Vagina (tissue), 2 donors: ENCODE measurements at regions not wholly inside any gene's neighbourhood (a gene's known extent, or its start where the extent isn't known, plus 50 kb on each side); places are given as distances from the start of the nearest gene placed in this dataset.
A peak's percentile ranks its signal among the peaks of the same experiment; 100 is the strongest.

Experiments used
- DNase-seq, 2 donors: peaks; one replicate each; pipeline ENCODE4 v3.0.0-alpha.2; 2017; ENCODE audit errors: extremely low spot score in 2 of 2
- H3K27ac ChIP-seq: fragments of 200-600 bp; sonication (generic); one replicate; pipeline ENCODE4 v1.5.1; 2019
- H3K27me3 ChIP-seq: fragments of 200-600 bp; sonication (generic); one replicate; pipeline ENCODE4 v1.5.1; 2019
- H3K36me3 ChIP-seq, 2 donors: fragments of 200-600 bp; sonication (generic); one replicate each; pipeline ENCODE4 v1.5.1; 2017 to 2019
- H3K4me1 ChIP-seq: fragments of 200-600 bp; sonication (generic); one replicate; pipeline ENCODE4 v1.5.1; 2019
- H3K4me3 ChIP-seq, 2 donors: fragments of 200-600 bp; sonication (generic); 1 replicate in 1 of 2; 2 replicates in 1 of 2; pipeline ENCODE4 v1.5.1; 2016 to 2019
- H3K9me3 ChIP-seq: fragments of 200-600 bp; sonication (generic); one replicate; pipeline ENCODE4 v1.5.1; 2019
- CTCF ChIP-seq, 3 experiments: fragments of 450-650 bp in 2 of 3; fragments of 200-600 bp in 1 of 3; sonication (generic) in 1 of 3; IDR thresholded peaks; one replicate each; pipeline ENCODE4 v1.5.1; 2017 to 2019; ENCODE audit warnings: antibody characterized with exemption in 3 of 3, mild to moderate bottlenecking in 2 of 3, moderate library complexity in 2 of 3
- POLR2A ChIP-seq, 2 donors: fragments of 450-650 bp; IDR thresholded peaks; one replicate each; pipeline ENCODE4 v1.6.1; 2017; ENCODE audit warnings: antibody characterized with exemption in 2 of 2, mild to moderate bottlenecking in 2 of 2, moderate library complexity in 2 of 2
- POLR2AphosphoS5 ChIP-seq, 2 donors: sonication (generic); formaldehyde crosslinking; IDR thresholded peaks; one replicate each; pipeline ENCODE4 v1.9.0; 2017; ENCODE audit warnings: antibody characterized with exemption in 2 of 2, mild to moderate bottlenecking in 2 of 2, low read depth in 1 of 2; ENCODE audit not compliant: insufficient read depth in 1 of 2
- intact Hi-C: fragments of 100-400 bp; cut with DNase I; formaldehyde crosslinking; loops from one replicate; pipeline ENCODE4 v1.15.1; 2023

- H3K4me1 ChIP-seq = no peaks in the 10 kb centered on the region
- no peaks in the 10 kb centered on the region for H3K9me3 ChIP-seq
- intact Hi-C loops = no loop called here
- no peak for TF ChIP-seq CTCF (IDR thresholded peaks at IDR 0.05)
- TF ChIP-seq POLR2AphosphoS5 (IDR thresholded peaks at IDR 0.05; ENCODE audit: insufficient read depth in 1 of 2, low read depth in 1 of 2) = no peak
- TF ChIP-seq POLR2A (IDR thresholded peaks at IDR 0.05) = no peak
- no peaks in the 10 kb centered on the region for H3K27me3 ChIP-seq
- no peak overlapping the region for H3K4me3 ChIP-seq
- DNase-seq = peak; percentile 37 to 84
- no peaks in the 10 kb centered on the region for H3K36me3 ChIP-seq
- no peak overlapping the region for H3K27ac ChIP-seq
Measured at GRCh38 chr1:30329263-30329753, 394.1 kb downstream of the MATN1 start.

- H3K4me3 ChIP-seq = no peak overlapping the region
- no peaks in the 10 kb centered on the region for H3K27me3 ChIP-seq
- no peaks in the 10 kb centered on the region for H3K4me1 ChIP-seq
- no peaks in the 10 kb centered on the region for H3K36me3 ChIP-seq
- TF ChIP-seq POLR2A (IDR thresholded peaks at IDR 0.05) (no peak), POLR2AphosphoS5 (IDR thresholded peaks at IDR 0.05; ENCODE audit: insufficient read depth in 1 of 2, low read depth in 1 of 2) (no peak), CTCF (IDR thresholded peaks at IDR 0.05) (no peak)
- no peak overlapping the region for H3K27ac ChIP-seq
- DNase-seq = peak; percentile 77 to 89
- no peaks in the 10 kb centered on the region for H3K9me3 ChIP-seq
- intact Hi-C loops = no loop called here
Measured at GRCh38 chr1:30328401-30329262, 394.8 kb downstream of the MATN1 start.

GRCh38 chr1:30328100-30328370 lies 395.4 kb downstream of the MATN1 start:
- TF ChIP-seq POLR2AphosphoS5 (IDR thresholded peaks at IDR 0.05; ENCODE audit: insufficient read depth in 1 of 2, low read depth in 1 of 2) (no peak), CTCF (IDR thresholded peaks at IDR 0.05) (no peak), POLR2A (IDR thresholded peaks at IDR 0.05) (no peak)
- no peaks in the 10 kb centered on the region for H3K9me3 ChIP-seq
- H3K4me3 ChIP-seq = no peak overlapping the region
- DNase-seq = no peak
- H3K27ac ChIP-seq = no peak overlapping the region
- intact Hi-C loops = no loop called here
- H3K27me3 ChIP-seq = no peaks in the 10 kb centered on the region
- no peaks in the 10 kb centered on the region for H3K4me1 ChIP-seq
- H3K36me3 ChIP-seq = no peaks in the 10 kb centered on the region

GRCh38 chr1:30327370-30328099 lies 395.9 kb downstream of the MATN1 start:
- intact Hi-C loops = no loop called here
- Histone ChIP-seq H3K4me3 (no peak overlapping the region), H3K36me3 (no peaks in the 10 kb centered on the region), H3K27me3 (no peaks in the 10 kb centered on the region), H3K9me3 (no peaks in the 10 kb centered on the region), H3K4me1 (no peaks in the 10 kb centered on the region), H3K27ac (no peak overlapping the region)
- peak; percentile 62 to 95 for DNase-seq
- no peak for TF ChIP-seq POLR2AphosphoS5 (IDR thresholded peaks at IDR 0.05; ENCODE audit: insufficient read depth in 1 of 2, low read depth in 1 of 2)
- no peak for TF ChIP-seq POLR2A (IDR thresholded peaks at IDR 0.05)
- no peak for TF ChIP-seq CTCF (IDR thresholded peaks at IDR 0.05)

- no peak overlapping the region for H3K27ac ChIP-seq
- DNase-seq = no peak
- no peak for TF ChIP-seq CTCF (IDR thresholded peaks at IDR 0.05)
- TF ChIP-seq POLR2A (IDR thresholded peaks at IDR 0.05) = no peak
- no peak for TF ChIP-seq POLR2AphosphoS5 (IDR thresholded peaks at IDR 0.05; ENCODE audit: insufficient read depth in 1 of 2, low read depth in 1 of 2)
- H3K4me3 ChIP-seq = no peak overlapping the region
- H3K27me3 ChIP-seq = no peaks in the 10 kb centered on the region
- no peaks in the 10 kb centered on the region for H3K9me3 ChIP-seq
- intact Hi-C loops = no loop called here
- H3K36me3 ChIP-seq = no peaks in the 10 kb centered on the region
- H3K4me1 ChIP-seq = no peaks in the 10 kb centered on the region
Measured at GRCh38 chr1:30325999-30326398, 397.4 kb downstream of the MATN1 start.
